Stimulated activated CD4-positive, alpha-beta T cell treated with anti-CD3 and anti-CD28 coated beads, Interleukin-2, amount 100 ng/mL, for 24 hours (primary cell): ENCODE measurements at regions not wholly inside any gene's neighbourhood (a gene's known extent, or its start where the extent isn't known, plus 50 kb on each side); places are given as distances from the start of the nearest gene placed in this dataset.
"Not testable (repeated sequence)": the region's sequence is repeated elsewhere in the genome, so short reads cannot be mapped to it uniquely, and the experiment has no call there.

Experiments used
- DNase-seq, 2 donors: peaks; one replicate each; pipeline ENCODE4 v3.0.0-alpha.2; 2020

- not testable (repeated sequence) for DNase-seq
Measured at GRCh38 chr2:75871762-75872614, 161.3 kb upstream of the GCFC2 start.

GRCh38 chr2:75870651-75871137, 160.0 kb upstream of the GCFC2 start:
- DNase-seq = no peak

- DNase-seq = no peak
Measured at GRCh38 chr2:75870133-75870532, 159.4 kb upstream of the GCFC2 start.

GRCh38 chr2:75865702-75866101, 155.0 kb upstream of the GCFC2 start:
- no peak for DNase-seq

GRCh38 chr2:75865083-75865482, 154.4 kb upstream of the GCFC2 start:
- DNase-seq = no peak

GRCh38 chr2:75862547-75862946, 151.8 kb upstream of the GCFC2 start:
- DNase-seq = no peak

- no peak for DNase-seq
Measured at GRCh38 chr2:75853436-75853835, 142.7 kb upstream of the GCFC2 start.

GRCh38 chr2:75852639-75853038, 141.9 kb upstream of the GCFC2 start:
- DNase-seq = no peak

- no peak for DNase-seq
Measured at GRCh38 chr2:75846683-75847190, 136.0 kb upstream of the GCFC2 start.

- DNase-seq = no peak
Measured at GRCh38 chr2:75844651-75845050, 133.9 kb upstream of the GCFC2 start.

- not testable (repeated sequence) for DNase-seq
Measured at GRCh38 chr2:75834588-75834987, 123.9 kb upstream of the GCFC2 start.

- DNase-seq = no peak
Measured at GRCh38 chr2:75833386-75833785, 122.7 kb upstream of the GCFC2 start.

- DNase-seq = no peak
Measured at GRCh38 chr2:75828826-75829225, 118.1 kb upstream of the GCFC2 start.

- not testable (repeated sequence) for DNase-seq
Measured at GRCh38 chr2:75823515-75823914, 112.8 kb upstream of the GCFC2 start.

- no peak for DNase-seq
Measured at GRCh38 chr2:75822336-75822735, 111.6 kb upstream of the GCFC2 start.

GRCh38 chr2:75820693-75821092, 110.0 kb upstream of the GCFC2 start:
- DNase-seq = no peak

GRCh38 chr2:75810611-75811330, 100.1 kb upstream of the GCFC2 start:
- DNase-seq = no peak

GRCh38 chr2:75808793-75809535, 98.2 kb upstream of the GCFC2 start:
- DNase-seq = no peak

- DNase-seq = no peak
Measured at GRCh38 chr2:75807992-75808391, 97.3 kb upstream of the GCFC2 start.

- no peak for DNase-seq
Measured at GRCh38 chr2:75801234-75801982, 90.7 kb upstream of the GCFC2 start.

GRCh38 chr2:75800456-75800855, 89.7 kb upstream of the GCFC2 start:
- DNase-seq = no peak

GRCh38 chr2:75799859-75800258, 89.1 kb upstream of the GCFC2 start:
- DNase-seq = no peak
